Ishikawa (cell line): ENCODE measurements at regions not wholly inside any gene's neighbourhood (a gene's known extent, or its start where the extent isn't known, plus 50 kb on each side); places are given as distances from the start of the nearest gene placed in this dataset.

Experiments
- ZBTB7A ChIP-seq: IDR thresholded peaks from 2 replicates; pipeline ENCODE4 v1.6.1; 2012; ENCODE audit warnings: low read depth
- TF ChIP-seq, protein P1 (sequence below): IDR thresholded peaks from 2 replicates; pipeline ENCODE4 v1.6.1; 2012; ENCODE audit warnings: low read depth, mild to moderate bottlenecking

- no peak for TF ChIP-seq ZBTB7A
- TF ChIP-seq, protein P1, sequence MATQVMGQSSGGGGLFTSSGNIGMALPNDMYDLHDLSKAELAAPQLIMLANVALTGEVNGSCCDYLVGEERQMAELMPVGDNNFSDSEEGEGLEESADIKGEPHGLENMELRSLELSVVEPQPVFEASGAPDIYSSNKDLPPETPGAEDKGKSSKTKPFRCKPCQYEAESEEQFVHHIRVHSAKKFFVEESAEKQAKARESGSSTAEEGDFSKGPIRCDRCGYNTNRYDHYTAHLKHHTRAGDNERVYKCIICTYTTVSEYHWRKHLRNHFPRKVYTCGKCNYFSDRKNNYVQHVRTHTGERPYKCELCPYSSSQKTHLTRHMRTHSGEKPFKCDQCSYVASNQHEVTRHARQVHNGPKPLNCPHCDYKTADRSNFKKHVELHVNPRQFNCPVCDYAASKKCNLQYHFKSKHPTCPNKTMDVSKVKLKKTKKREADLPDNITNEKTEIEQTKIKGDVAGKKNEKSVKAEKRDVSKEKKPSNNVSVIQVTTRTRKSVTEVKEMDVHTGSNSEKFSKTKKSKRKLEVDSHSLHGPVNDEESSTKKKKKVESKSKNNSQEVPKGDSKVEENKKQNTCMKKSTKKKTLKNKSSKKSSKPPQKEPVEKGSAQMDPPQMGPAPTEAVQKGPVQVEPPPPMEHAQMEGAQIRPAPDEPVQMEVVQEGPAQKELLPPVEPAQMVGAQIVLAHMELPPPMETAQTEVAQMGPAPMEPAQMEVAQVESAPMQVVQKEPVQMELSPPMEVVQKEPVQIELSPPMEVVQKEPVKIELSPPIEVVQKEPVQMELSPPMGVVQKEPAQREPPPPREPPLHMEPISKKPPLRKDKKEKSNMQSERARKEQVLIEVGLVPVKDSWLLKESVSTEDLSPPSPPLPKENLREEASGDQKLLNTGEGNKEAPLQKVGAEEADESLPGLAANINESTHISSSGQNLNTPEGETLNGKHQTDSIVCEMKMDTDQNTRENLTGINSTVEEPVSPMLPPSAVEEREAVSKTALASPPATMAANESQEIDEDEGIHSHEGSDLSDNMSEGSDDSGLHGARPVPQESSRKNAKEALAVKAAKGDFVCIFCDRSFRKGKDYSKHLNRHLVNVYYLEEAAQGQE: no peak
Observed at GRCh38 chr5:124203303-124203702, 543.1 kb downstream of the ZNF608 start.
